IMR-90 (cell line): ENCODE measurements at regions not wholly inside any gene's neighbourhood (a gene's known extent, or its start where the extent isn't known, plus 50 kb on each side); places are given as distances from the start of the nearest gene placed in this dataset.

Source experiments
- CEBPB ChIP-seq: IDR thresholded peaks from 2 replicates; pipeline ENCODE4 v1.6.1; 2012; ENCODE audit warnings: low read depth, low read length, improper control_type of control experiment
- FOS ChIP-seq: fragments of 150-350 bp; IDR thresholded peaks from 2 replicates; pipeline ENCODE4 v1.6.1; 2016; ENCODE audit warnings: low read depth, low read length
- MXI1 ChIP-seq: IDR thresholded peaks from 2 replicates; pipeline ENCODE4 v1.6.1; 2012; ENCODE audit warnings: low read depth, mild to moderate bottlenecking, low read length, moderate library complexity, borderline replicate concordance
- POLR2A ChIP-seq: IDR thresholded peaks from 2 replicates; pipeline ENCODE4 v1.6.1; 2012; ENCODE audit warnings: mild to moderate bottlenecking, low read depth, low read length
- TF ChIP-seq, protein P1 (sequence below): conservative IDR thresholded peaks from 2 replicates; pipeline ENCODE4 v1.5.1; 2012; ENCODE audit warnings: mild to moderate bottlenecking, low read depth, low read length, improper control_type of control experiment
- TF ChIP-seq, protein P2 (sequence below): fragments of 150-350 bp; IDR thresholded peaks from 2 replicates; pipeline ENCODE4 v1.6.1; 2017; ENCODE audit warnings: mild to moderate bottlenecking, antibody characterized with exemption, low read length, low read depth

DNA sequence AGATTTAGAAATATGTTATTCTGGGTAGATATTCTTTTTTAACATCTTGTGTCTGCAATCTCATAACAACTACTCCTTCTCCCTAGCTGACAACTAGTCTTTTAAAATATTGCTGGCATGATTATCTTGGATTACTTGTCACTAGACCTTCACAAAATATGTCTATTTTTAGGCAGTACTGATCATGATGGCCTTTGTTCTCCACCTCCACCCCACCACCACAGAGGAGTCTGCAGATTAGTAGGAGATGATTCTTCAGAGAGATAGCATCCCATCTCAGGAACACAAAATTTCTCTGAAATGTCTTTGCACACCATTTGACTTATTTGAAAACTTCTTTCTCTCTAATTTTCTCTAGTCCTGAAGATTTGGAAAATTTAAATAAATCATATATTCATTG is 338.1 kb upstream of the SPHKAP start:
- TF ChIP-seq MXI1 (no peak), FOS (no peak), POLR2A (no peak), CEBPB (no peak)
- TF ChIP-seq, protein P1, sequence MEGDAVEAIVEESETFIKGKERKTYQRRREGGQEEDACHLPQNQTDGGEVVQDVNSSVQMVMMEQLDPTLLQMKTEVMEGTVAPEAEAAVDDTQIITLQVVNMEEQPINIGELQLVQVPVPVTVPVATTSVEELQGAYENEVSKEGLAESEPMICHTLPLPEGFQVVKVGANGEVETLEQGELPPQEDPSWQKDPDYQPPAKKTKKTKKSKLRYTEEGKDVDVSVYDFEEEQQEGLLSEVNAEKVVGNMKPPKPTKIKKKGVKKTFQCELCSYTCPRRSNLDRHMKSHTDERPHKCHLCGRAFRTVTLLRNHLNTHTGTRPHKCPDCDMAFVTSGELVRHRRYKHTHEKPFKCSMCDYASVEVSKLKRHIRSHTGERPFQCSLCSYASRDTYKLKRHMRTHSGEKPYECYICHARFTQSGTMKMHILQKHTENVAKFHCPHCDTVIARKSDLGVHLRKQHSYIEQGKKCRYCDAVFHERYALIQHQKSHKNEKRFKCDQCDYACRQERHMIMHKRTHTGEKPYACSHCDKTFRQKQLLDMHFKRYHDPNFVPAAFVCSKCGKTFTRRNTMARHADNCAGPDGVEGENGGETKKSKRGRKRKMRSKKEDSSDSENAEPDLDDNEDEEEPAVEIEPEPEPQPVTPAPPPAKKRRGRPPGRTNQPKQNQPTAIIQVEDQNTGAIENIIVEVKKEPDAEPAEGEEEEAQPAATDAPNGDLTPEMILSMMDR: no peak
- TF ChIP-seq, protein P2, sequence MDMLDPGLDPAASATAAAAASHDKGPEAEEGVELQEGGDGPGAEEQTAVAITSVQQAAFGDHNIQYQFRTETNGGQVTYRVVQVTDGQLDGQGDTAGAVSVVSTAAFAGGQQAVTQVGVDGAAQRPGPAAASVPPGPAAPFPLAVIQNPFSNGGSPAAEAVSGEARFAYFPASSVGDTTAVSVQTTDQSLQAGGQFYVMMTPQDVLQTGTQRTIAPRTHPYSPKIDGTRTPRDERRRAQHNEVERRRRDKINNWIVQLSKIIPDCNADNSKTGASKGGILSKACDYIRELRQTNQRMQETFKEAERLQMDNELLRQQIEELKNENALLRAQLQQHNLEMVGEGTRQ: no peak
